HG03108 (cell line): ENCODE measurements at regions not wholly inside any gene's neighbourhood (a gene's known extent, or its start where the extent isn't known, plus 50 kb on each side); places are given as distances from the start of the nearest gene placed in this dataset.
"Not testable (repeated sequence)": the region's sequence is repeated elsewhere in the genome, so short reads cannot be mapped to it uniquely, and the experiment has no call there.

Experiments
- ATAC-seq: cut with Tn5 transposase; IDR thresholded peaks from one replicate; pipeline ENCODE4 v1.9.1; 2021; ENCODE audit warnings: moderate library complexity; ENCODE audit not compliant: unreplicated experiment

GRCh38 chr14:86780876-86781510, 1212.0 kb downstream of the GALC start:
- no peak for ATAC-seq

- ATAC-seq = no peak
These were observed 1212.5 kb downstream of the GALC start for GRCh38 chr14:86780461-86780860.

GRCh38 chr14:86779416-86779815, 1213.6 kb downstream of the GALC start:
- ATAC-seq = no peak

GRCh38 chr14:86777963-86778602, 1214.9 kb downstream of the GALC start:
- no peak for ATAC-seq

GRCh38 chr14:86775896-86776295, 1217.1 kb downstream of the GALC start:
- ATAC-seq = not testable (repeated sequence)

GRCh38 chr14:86774916-86775315, 1218.1 kb downstream of the GALC start:
- no peak for ATAC-seq

- ATAC-seq = no peak
These were observed 1220.9 kb downstream of the GALC start for GRCh38 chr14:86772075-86772474.

GRCh38 chr14:86770186-86770585, 1222.8 kb downstream of the GALC start:
- no peak for ATAC-seq

- ATAC-seq = no peak
These were observed 1226.5 kb downstream of the GALC start for GRCh38 chr14:86766469-86766868.

GRCh38 chr14:86761611-86762010, 1231.4 kb downstream of the GALC start:
- ATAC-seq = no peak

GRCh38 chr14:86756521-86757190, 1226.7 kb downstream of the FLRT2 start:
- ATAC-seq = no peak

GRCh38 chr14:86750488-86750887, 1220.5 kb downstream of the FLRT2 start:
- ATAC-seq = not testable (repeated sequence)

GRCh38 chr14:86739761-86740160, 1209.8 kb downstream of the FLRT2 start:
- ATAC-seq = no peak

- ATAC-seq = not testable (repeated sequence)
These were observed 1201.5 kb downstream of the FLRT2 start for GRCh38 chr14:86731427-86731826.

- ATAC-seq = no peak
These were observed 1193.3 kb downstream of the FLRT2 start for GRCh38 chr14:86723254-86723624.

- ATAC-seq = no peak
These were observed 1192.8 kb downstream of the FLRT2 start for GRCh38 chr14:86722612-86723253.

- no peak for ATAC-seq
These were observed 1184.6 kb downstream of the FLRT2 start for GRCh38 chr14:86714575-86714974.

GRCh38 chr14:86714153-86714552, 1184.2 kb downstream of the FLRT2 start:
- ATAC-seq = no peak

GRCh38 chr14:86712727-86713126, 1182.8 kb downstream of the FLRT2 start:
- no peak for ATAC-seq

GRCh38 chr14:86712176-86712575, 1182.2 kb downstream of the FLRT2 start:
- ATAC-seq = no peak

- ATAC-seq = no peak
These were observed 1178.9 kb downstream of the FLRT2 start for GRCh38 chr14:86708846-86709339.

GRCh38 chr14:86707071-86707470, 1177.1 kb downstream of the FLRT2 start:
- no peak for ATAC-seq
